ENCODE measurements at regions not wholly inside any gene's neighbourhood (a gene's known extent, or its start where the extent isn't known, plus 50 kb on each side); places are given as distances from the start of the nearest gene placed in this dataset.

DNA sequence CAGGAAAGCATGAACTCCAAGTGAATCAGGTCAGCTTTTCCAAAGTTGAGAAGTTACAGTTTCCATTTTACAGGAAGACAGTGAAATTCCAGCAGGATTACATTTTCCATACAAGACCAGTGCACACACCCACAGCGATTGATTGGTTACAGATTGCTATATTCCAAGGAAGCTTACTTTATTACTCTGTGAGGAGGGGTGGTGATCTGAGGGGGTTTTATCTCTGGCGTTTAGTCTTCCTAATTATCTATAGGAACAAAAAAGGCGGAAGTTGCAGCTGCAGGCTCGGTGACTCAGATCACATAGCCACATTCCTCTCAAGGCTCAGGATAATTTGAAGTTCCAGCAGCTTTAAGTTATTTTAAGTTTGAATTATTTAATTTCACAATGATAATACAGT, 450.4 kb upstream of the NMUR2 start:
- TF ChIP-seq CTCF (IDR thresholded peaks at IDR 0.05; ENCODE audit: borderline replicate concordance, extremely low read depth, low read length, poor library complexity, severe bottlenecking) (no peak), EZH2 (IDR thresholded peaks at IDR 0.05; ENCODE audit: borderline replicate concordance, low read depth, low read length, severe bottlenecking) (no peak)

Data from DND-41 (cell line).